ENCODE measurements at regions not wholly inside any gene's neighbourhood (a gene's known extent, or its start where the extent isn't known, plus 50 kb on each side); places are given as distances from the start of the nearest gene placed in this dataset.

- Histone ChIP-seq H3K23ac (ENCODE audit: low read depth, low read length) (no peak overlapping the region), H3K36me3 (ENCODE audit: control insufficient read depth, insufficient read depth, low read length) (no peaks in the 10 kb centered on the region), H3K18ac (ENCODE audit: low read depth, low read length) (no peak overlapping the region), H3K4me2 (ENCODE audit: low read depth, low read length) (no peak overlapping the region), H3K27ac (ENCODE audit: insufficient read depth, low read length) (no peak overlapping the region), H3K9ac (ENCODE audit: low read depth, low read length) (no peak overlapping the region), H3K79me1 (ENCODE audit: low read depth in 1 of 2, low read length in 2 of 2) (no peaks in the 10 kb centered on the region), H2AK5ac (ENCODE audit: low read depth, low read length) (no peak overlapping the region), H2BK20ac (ENCODE audit: low read depth, low read length) (no peak overlapping the region), H3K9me1 (ENCODE audit: insufficient read depth, low read length) (no peaks in the 10 kb centered on the region), H3K56ac (ENCODE audit: extremely low read depth, insufficient read depth, low read length) (no peak overlapping the region), H2BK5ac (ENCODE audit: low read depth, low read length, poor library complexity, severe bottlenecking) (no peak overlapping the region), H3K27me3 (ENCODE audit: control insufficient read depth, insufficient read depth, low read length) (no peaks in the 10 kb centered on the region), H3K14ac (replicated peaks; ENCODE audit: low read depth, low read length) (no peak overlapping the region), H3K4ac (ENCODE audit: low read depth, low read length) (no peak overlapping the region), H3K4me3 (ENCODE audit: insufficient read depth, low read depth, low read length) (no peak overlapping the region), H2BK120ac (ENCODE audit: low read depth, low read length) (no peak overlapping the region), H3K9me3 (ENCODE audit: control insufficient read depth, insufficient read depth, low read length) (no peaks in the 10 kb centered on the region), H4K20me1 (ENCODE audit: insufficient read depth, low read length) (no peaks in the 10 kb centered on the region), H2AK9ac (replicated peaks; ENCODE audit: low read depth, low read length, poor library complexity) (no peak overlapping the region), H4K8ac (ENCODE audit: low read depth in 2 of 2, low read length in 2 of 2) (no peak overlapping the region), H2AFZ (replicated peaks; ENCODE audit: low read length, poor library complexity) (no peak overlapping the region), H3K4me1 (ENCODE audit: control insufficient read depth, insufficient read depth, low read length) (no peaks in the 10 kb centered on the region), H4K5ac (ENCODE audit: low read depth, low read length) (no peak overlapping the region), H4K91ac (ENCODE audit: insufficient read depth, low read depth, low read length) (no peak overlapping the region), H2BK15ac (ENCODE audit: low read depth, low read length) (no peak overlapping the region)
- intact Hi-C loops (cut with micrococcal nuclease) = loop anchor here (5.0 kb wide), 1 partner anchor 563 kb away; no protein-coding TSS in a partner anchor
- in situ Hi-C loops (cut with MboI; ENCODE audit: low sequenced_read_pairs) = no loop called here
- ATAC-seq (ENCODE audit: low read depth) (no peak), DNase-seq (no peak)
- ChIA-PET POLR2A (ENCODE audit: unreplicated experiment) (no interaction called here), CTCF (no interaction called here)
- no CpG with 5 or more reads among the region's 1 CpG for WGBS, 2 experiments (ENCODE audit: extremely low coverage in 2 of 2, insufficient read length in 1 of 2)
- dilution Hi-C loops (cut with HindIII; ENCODE audit: low sequenced_read_pairs, unreplicated experiment) = no loop called here
- no peak for TF ChIP-seq SMC3 (IDR thresholded peaks at IDR 0.05; ENCODE audit: low read depth, low read length)
- TF ChIP-seq USF2 (IDR thresholded peaks at IDR 0.05; ENCODE audit: low read depth, low read length) = no peak
- TF ChIP-seq CTCF (conservative IDR thresholded peaks at IDR 0.05; ENCODE audit: low read depth, low read length) = no peak
- no peak for TF ChIP-seq POLR2A (IDR thresholded peaks at IDR 0.05; ENCODE audit: low read depth, low read length)
- TF ChIP-seq MAZ (IDR thresholded peaks at IDR 0.05; ENCODE audit: borderline replicate concordance, low read depth, low read length) = no peak
- no peak for TF ChIP-seq NFE2L2 (IDR thresholded peaks at IDR 0.05; ENCODE audit: low read depth, low read length)
- TF ChIP-seq CHD1 (IDR thresholded peaks at IDR 0.05; ENCODE audit: low read depth, low read length) = no peak
- no TSS peak for BruUV-seq (replicated peaks)
Observed at GRCh38 chr14:42370056-42370455, 763.4 kb downstream of the LRFN5 start.
